IMR-90 (cell line): ENCODE measurements at regions not wholly inside any gene's neighbourhood (a gene's known extent, or its start where the extent isn't known, plus 50 kb on each side); places are given as distances from the start of the nearest gene placed in this dataset.

Source experiments
- ATAC-seq: fragments of 200-7000 bp; cut with Tn5 transposase; 2 replicates; pipeline ENCODE4 v1.9.1; 2020; ENCODE audit warnings: low read depth, mild to moderate bottlenecking, moderate library complexity
- BruUV-seq: library from RNA; stranded (reverse); fragments of 400-500 nt; replicated peaks from 2 replicates; lab custom pipeline; 2021; lab: Mats Ljungman, UMichigan
- CTCF ChIA-PET: fragments of 300-600 bp; formaldehyde crosslinking; extraction: SDS; loops from one replicate; lab custom pipeline; 2021; ENCODE audit warnings: antibody characterized with exemption; lab: Yijun Ruan, JAX
- POLR2A ChIA-PET: fragments of 300-600 bp; sonication (Branson Sonifier 250); formaldehyde crosslinking; loops from one replicate; lab custom pipeline; 2022; ENCODE audit warnings: antibody characterized with exemption; ENCODE audit not compliant: unreplicated experiment; lab: Charles Lee
- DNase-seq: peaks from one replicate; pipeline ENCODE4 v3.0.0; 2013
- H2AFZ ChIP-seq: replicated peaks from 2 replicates; pipeline ENCODE3; 2013; ENCODE audit warnings: low read length, mild to moderate bottlenecking; ENCODE audit not compliant: poor library complexity
- H2AK5ac ChIP-seq: 2 replicates; pipeline ENCODE4 v1.6.1; 2013; ENCODE audit warnings: low read depth, low read length, inconsistent platforms
- H2AK9ac ChIP-seq: replicated peaks from 2 replicates; pipeline ENCODE3; 2013; ENCODE audit warnings: mild to moderate bottlenecking, low read depth, low read length, moderate library complexity; ENCODE audit not compliant: poor library complexity
- H2BK120ac ChIP-seq: 2 replicates; pipeline ENCODE4 v1.6.1; 2013; ENCODE audit warnings: low read depth, low read length, inconsistent platforms
- H2BK15ac ChIP-seq: 3 replicates; pipeline ENCODE4 v1.6.1; 2013; ENCODE audit warnings: low read depth, low read length, inconsistent platforms
- H2BK20ac ChIP-seq: 2 replicates; pipeline ENCODE4 v1.6.1; 2013; ENCODE audit warnings: low read depth, mild to moderate bottlenecking, inconsistent platforms, low read length, moderate library complexity
- H2BK5ac ChIP-seq: 2 replicates; pipeline ENCODE4 v1.6.1; 2013; ENCODE audit warnings: mild to moderate bottlenecking, low read depth, low read length, inconsistent platforms; ENCODE audit not compliant: poor library complexity, severe bottlenecking
- H3K14ac ChIP-seq: replicated peaks from 2 replicates; pipeline ENCODE4 v1.6.1; 2013; ENCODE audit warnings: low read depth, low read length, inconsistent platforms
- H3K18ac ChIP-seq: 2 replicates; pipeline ENCODE4 v1.6.1; 2013; ENCODE audit warnings: low read depth, low read length, control low read depth
- H3K23ac ChIP-seq: 2 replicates; pipeline ENCODE4 v1.6.1; 2013; ENCODE audit warnings: low read depth, low read length, inconsistent platforms
- H3K27ac ChIP-seq: 2 replicates; pipeline ENCODE4 v1.5.1; 2013; ENCODE audit warnings: mild to moderate bottlenecking, control low read depth, low read length; ENCODE audit not compliant: insufficient read depth
- H3K27me3 ChIP-seq: 2 replicates; pipeline ENCODE4 v1.6.1; 2013; ENCODE audit warnings: low read length; ENCODE audit not compliant: control insufficient read depth, insufficient read depth
- H3K36me3 ChIP-seq: 2 replicates; pipeline ENCODE4 v1.6.1; 2013; ENCODE audit warnings: low read length, mixed read lengths; ENCODE audit not compliant: control insufficient read depth, insufficient read depth
- H3K4ac ChIP-seq: 2 replicates; pipeline ENCODE4 v1.6.1; 2013; ENCODE audit warnings: low read depth, low read length, inconsistent platforms
- H3K4me1 ChIP-seq: 2 replicates; pipeline ENCODE4 v1.6.1; 2013; ENCODE audit warnings: low read length, mixed read lengths; ENCODE audit not compliant: control insufficient read depth, insufficient read depth
- H3K4me2 ChIP-seq: 2 replicates; pipeline ENCODE4 v1.6.1; 2013; ENCODE audit warnings: low read depth, mild to moderate bottlenecking, control low read depth, low read length, moderate library complexity
- H3K4me3 ChIP-seq: 2 replicates; pipeline ENCODE4 v1.5.1; 2013; ENCODE audit warnings: low read depth, mild to moderate bottlenecking, control low read depth, low read length, moderate library complexity; ENCODE audit not compliant: insufficient read depth
- H3K56ac ChIP-seq: 2 replicates; pipeline ENCODE4 v1.6.1; 2013; ENCODE audit warnings: low read length, inconsistent platforms; ENCODE audit not compliant: insufficient read depth; ENCODE audit errors: extremely low read depth
- H3K79me1 ChIP-seq, 2 experiments: 2 replicates each; pipeline ENCODE4 v1.6.1; 2013; ENCODE audit warnings: low read length in 2 of 2, inconsistent platforms in 1 of 2, low read depth in 1 of 2
- H3K9ac ChIP-seq: 2 replicates; pipeline ENCODE4 v1.6.1; 2013; ENCODE audit warnings: low read depth, low read length, control low read depth
- H3K9me1 ChIP-seq: 2 replicates; pipeline ENCODE4 v1.6.1; 2013; ENCODE audit warnings: low read length, inconsistent platforms; ENCODE audit not compliant: insufficient read depth
- H3K9me3 ChIP-seq: 2 replicates; pipeline ENCODE4 v1.6.1; 2013; ENCODE audit warnings: low read length; ENCODE audit not compliant: control insufficient read depth, insufficient read depth
- H4K20me1 ChIP-seq: 2 replicates; pipeline ENCODE4 v1.6.1; 2013; ENCODE audit warnings: low read length, inconsistent platforms; ENCODE audit not compliant: insufficient read depth
- H4K5ac ChIP-seq: 2 replicates; pipeline ENCODE4 v1.6.1; 2013; ENCODE audit warnings: mild to moderate bottlenecking, low read depth, low read length, control low read depth
- H4K8ac ChIP-seq, 2 experiments: 2 replicates each; pipeline ENCODE4 v1.6.1; 2013; ENCODE audit warnings: low read depth in 2 of 2, low read length in 2 of 2, control low read depth in 1 of 2, inconsistent platforms in 1 of 2
- H4K91ac ChIP-seq: 2 replicates; pipeline ENCODE4 v1.6.1; 2013; ENCODE audit warnings: low read depth, low read length, inconsistent platforms; ENCODE audit not compliant: insufficient read depth
- FOS ChIP-seq: fragments of 150-350 bp; IDR thresholded peaks from 2 replicates; pipeline ENCODE4 v1.6.1; 2016; ENCODE audit warnings: low read depth, low read length
- MXI1 ChIP-seq: IDR thresholded peaks from 2 replicates; pipeline ENCODE4 v1.6.1; 2012; ENCODE audit warnings: low read depth, mild to moderate bottlenecking, low read length, moderate library complexity, borderline replicate concordance
- RCOR1 ChIP-seq: IDR thresholded peaks from 2 replicates; pipeline ENCODE4 v1.6.1; 2012; ENCODE audit warnings: mild to moderate bottlenecking, low read length, improper control_type of control experiment; ENCODE audit not compliant: insufficient replicate concordance
- dilution Hi-C: fragments of 300-500 bp; cut with HindIII; formaldehyde crosslinking; loops from one replicate; pipeline ENCODE4 v1.14.3; 2018; ENCODE audit warnings: low sequenced_read_pairs; ENCODE audit not compliant: unreplicated experiment
- in situ Hi-C: fragments of 300-500 bp; cut with MboI; formaldehyde crosslinking; loops from 3 replicates; pipeline ENCODE4 v1.14.3; 2019; ENCODE audit warnings: low sequenced_read_pairs, inconsistent platforms, mixed read lengths
- intact Hi-C: fragments of 100-400 bp; cut with micrococcal nuclease; formaldehyde crosslinking; loops from 2 replicates; pipeline ENCODE4 v1.10.0; 2022

- Histone ChIP-seq H2BK20ac (no peak overlapping the region), H2AK5ac (no peak overlapping the region), H3K36me3 (no peaks in the 10 kb centered on the region), H3K23ac (no peak overlapping the region), H4K5ac (no peak overlapping the region), H3K79me1 (no peaks in the 10 kb centered on the region), H3K4ac (no peak overlapping the region), H2AK9ac (no peak overlapping the region), H2BK15ac (no peak overlapping the region), H3K9me1 (no peaks in the 10 kb centered on the region), H3K18ac (no peak overlapping the region), H4K91ac (no peak overlapping the region), H3K56ac (no peak overlapping the region), H2BK120ac (no peak overlapping the region), H4K8ac (no peak overlapping the region), H3K9ac (no peak overlapping the region), H3K14ac (no peak overlapping the region), H3K4me1 (no peaks in the 10 kb centered on the region), H3K27ac (no peak overlapping the region), H3K4me3 (no peak overlapping the region), H2AFZ (no peak overlapping the region), H4K20me1 (no peaks in the 10 kb centered on the region), H3K27me3 (no peaks in the 10 kb centered on the region), H3K4me2 (no peak overlapping the region), H3K9me3 (no peaks in the 10 kb centered on the region), H2BK5ac (no peak overlapping the region)
- CTCF ChIA-PET = interaction anchor here (0.6 kb wide), 1 partner anchor 968 kb away, joined by 4 read pairs; no protein-coding TSS in a partner anchor
- intact Hi-C loops = no loop called here
- no TSS peak for BruUV-seq
- DNase-seq (no peak), ATAC-seq (no peak)
- TF ChIP-seq RCOR1 (no peak), MXI1 (no peak), FOS (no peak)
- dilution Hi-C loops = no loop called here
- in situ Hi-C loops = no loop called here
- POLR2A ChIA-PET = no interaction called here
Measured at GRCh38 chr14:38113546-38113945, 94.2 kb upstream of the SSTR1 start.
